Peyer's patch (tissue), 4 donors: ENCODE measurements at regions not wholly inside any gene's neighbourhood (a gene's known extent, or its start where the extent isn't known, plus 50 kb on each side); places are given as distances from the start of the nearest gene placed in this dataset.

Experiments used
- POLR2A ChIP-seq, 2 donors: fragments of 450-650 bp; IDR thresholded peaks; one replicate each; pipeline ENCODE4 v1.5.1; 2017; ENCODE audit warnings: antibody characterized with exemption in 2 of 2, mild to moderate bottlenecking in 2 of 2, moderate library complexity in 2 of 2
- TF ChIP-seq, protein P1 (sequence below), 6 experiments: fragments of 450-650 bp in 4 of 6; fragments of 200-600 bp in 2 of 6; sonication (generic) in 1 of 6; IDR thresholded peaks; one replicate each; pipeline ENCODE4 v1.5.1; 2017 to 2019; ENCODE audit warnings: antibody characterized with exemption in 6 of 6, mild to moderate bottlenecking in 3 of 6, moderate library complexity in 1 of 6

DNA sequence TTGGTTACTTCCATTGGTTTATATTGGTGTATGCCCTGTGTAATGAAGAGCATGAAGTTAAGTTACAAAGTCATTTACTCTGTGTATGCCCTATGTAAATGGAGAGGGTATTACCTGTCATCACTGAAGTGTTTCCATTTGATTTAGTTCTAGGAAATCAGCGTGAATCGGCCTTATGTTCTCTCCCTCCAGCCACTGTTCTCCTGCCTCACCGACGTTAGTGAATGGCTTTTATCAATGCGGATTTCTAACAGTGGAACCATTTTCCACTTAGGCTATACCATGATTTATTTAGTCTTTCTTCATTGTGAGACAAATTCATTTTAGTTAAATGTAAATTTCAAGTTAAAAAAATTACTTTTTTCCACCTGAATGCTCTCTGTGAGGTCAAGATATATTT lies 327.0 kb upstream of the ADCY2 start:
- TF ChIP-seq, protein P1, sequence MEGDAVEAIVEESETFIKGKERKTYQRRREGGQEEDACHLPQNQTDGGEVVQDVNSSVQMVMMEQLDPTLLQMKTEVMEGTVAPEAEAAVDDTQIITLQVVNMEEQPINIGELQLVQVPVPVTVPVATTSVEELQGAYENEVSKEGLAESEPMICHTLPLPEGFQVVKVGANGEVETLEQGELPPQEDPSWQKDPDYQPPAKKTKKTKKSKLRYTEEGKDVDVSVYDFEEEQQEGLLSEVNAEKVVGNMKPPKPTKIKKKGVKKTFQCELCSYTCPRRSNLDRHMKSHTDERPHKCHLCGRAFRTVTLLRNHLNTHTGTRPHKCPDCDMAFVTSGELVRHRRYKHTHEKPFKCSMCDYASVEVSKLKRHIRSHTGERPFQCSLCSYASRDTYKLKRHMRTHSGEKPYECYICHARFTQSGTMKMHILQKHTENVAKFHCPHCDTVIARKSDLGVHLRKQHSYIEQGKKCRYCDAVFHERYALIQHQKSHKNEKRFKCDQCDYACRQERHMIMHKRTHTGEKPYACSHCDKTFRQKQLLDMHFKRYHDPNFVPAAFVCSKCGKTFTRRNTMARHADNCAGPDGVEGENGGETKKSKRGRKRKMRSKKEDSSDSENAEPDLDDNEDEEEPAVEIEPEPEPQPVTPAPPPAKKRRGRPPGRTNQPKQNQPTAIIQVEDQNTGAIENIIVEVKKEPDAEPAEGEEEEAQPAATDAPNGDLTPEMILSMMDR (IDR thresholded peaks at IDR 0.05): no peak
- TF ChIP-seq POLR2A (IDR thresholded peaks at IDR 0.05): no peak
